Glutamatergic neuron (in vitro differentiated cells): ENCODE measurements at regions not wholly inside any gene's neighbourhood (a gene's known extent, or its start where the extent isn't known, plus 50 kb on each side); places are given as distances from the start of the nearest gene placed in this dataset.

ENCODE experiments used
- DNase-seq: peaks from one replicate; pipeline ENCODE4 v3.0.0; 2022
- H3K27ac Mint-ChIP-seq: one replicate; pipeline ENCODE4 v1.8.0; 2020; ENCODE audit warnings: mild to moderate bottlenecking, mixed read lengths, inconsistent platforms; ENCODE audit not compliant: unreplicated experiment
- H3K27me3 Mint-ChIP-seq: one replicate; pipeline ENCODE4 v1.8.0; 2020; ENCODE audit warnings: mild to moderate bottlenecking, moderate library complexity, mixed read lengths, inconsistent platforms; ENCODE audit not compliant: unreplicated experiment
- H3K36me3 Mint-ChIP-seq: one replicate; pipeline ENCODE4 v1.8.0; 2020; ENCODE audit warnings: mild to moderate bottlenecking, mixed read lengths, inconsistent platforms; ENCODE audit not compliant: unreplicated experiment
- H3K4me1 Mint-ChIP-seq: one replicate; pipeline ENCODE4 v1.8.0; 2020; ENCODE audit warnings: mild to moderate bottlenecking, low read depth, mixed read lengths, inconsistent platforms; ENCODE audit not compliant: unreplicated experiment
- H3K4me3 Mint-ChIP-seq: one replicate; pipeline ENCODE4 v1.8.0; 2020; ENCODE audit warnings: mild to moderate bottlenecking, mixed read lengths, inconsistent platforms; ENCODE audit not compliant: unreplicated experiment
- H3K9me3 Mint-ChIP-seq: one replicate; pipeline ENCODE4 v1.8.0; 2020; ENCODE audit warnings: mild to moderate bottlenecking, moderate library complexity, mixed read lengths, inconsistent platforms; ENCODE audit not compliant: unreplicated experiment
- TF ChIP-seq, protein P1 (sequence below): fragments of 200-600 bp; sonication (generic); IDR thresholded peaks from one replicate; pipeline ENCODE4 v1.5.0; 2021; ENCODE audit not compliant: partially characterized antibody, unreplicated experiment

DNA sequence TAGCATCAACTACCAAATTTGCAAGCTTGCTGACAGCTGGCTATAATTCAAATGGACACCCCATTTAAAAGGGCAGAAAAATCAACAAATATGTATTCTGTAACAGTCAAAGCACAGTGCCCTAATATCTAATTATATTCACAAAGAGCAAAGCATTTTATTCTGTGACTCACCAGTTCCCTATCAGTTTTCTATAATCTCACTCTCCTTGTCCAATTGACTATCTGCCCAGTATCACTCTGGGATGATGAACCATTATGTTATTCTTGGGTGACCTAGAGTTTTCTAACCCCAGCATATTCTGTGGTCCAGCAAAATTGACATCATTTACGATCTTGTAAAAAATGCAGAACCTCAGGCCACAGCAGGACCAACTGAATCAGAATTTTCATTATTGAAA is 82.0 kb upstream of the FREM3 start:
- H3K36me3 Mint-ChIP-seq = peaks cover 9% of the 10 kb centered on the region
- no peak for DNase-seq
- no peaks in the 10 kb centered on the region for H3K27me3 Mint-ChIP-seq
- no peak overlapping the region for H3K27ac Mint-ChIP-seq
- TF ChIP-seq, protein P1, sequence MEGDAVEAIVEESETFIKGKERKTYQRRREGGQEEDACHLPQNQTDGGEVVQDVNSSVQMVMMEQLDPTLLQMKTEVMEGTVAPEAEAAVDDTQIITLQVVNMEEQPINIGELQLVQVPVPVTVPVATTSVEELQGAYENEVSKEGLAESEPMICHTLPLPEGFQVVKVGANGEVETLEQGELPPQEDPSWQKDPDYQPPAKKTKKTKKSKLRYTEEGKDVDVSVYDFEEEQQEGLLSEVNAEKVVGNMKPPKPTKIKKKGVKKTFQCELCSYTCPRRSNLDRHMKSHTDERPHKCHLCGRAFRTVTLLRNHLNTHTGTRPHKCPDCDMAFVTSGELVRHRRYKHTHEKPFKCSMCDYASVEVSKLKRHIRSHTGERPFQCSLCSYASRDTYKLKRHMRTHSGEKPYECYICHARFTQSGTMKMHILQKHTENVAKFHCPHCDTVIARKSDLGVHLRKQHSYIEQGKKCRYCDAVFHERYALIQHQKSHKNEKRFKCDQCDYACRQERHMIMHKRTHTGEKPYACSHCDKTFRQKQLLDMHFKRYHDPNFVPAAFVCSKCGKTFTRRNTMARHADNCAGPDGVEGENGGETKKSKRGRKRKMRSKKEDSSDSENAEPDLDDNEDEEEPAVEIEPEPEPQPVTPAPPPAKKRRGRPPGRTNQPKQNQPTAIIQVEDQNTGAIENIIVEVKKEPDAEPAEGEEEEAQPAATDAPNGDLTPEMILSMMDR = no peak
- no peaks in the 10 kb centered on the region for H3K9me3 Mint-ChIP-seq
- H3K4me1 Mint-ChIP-seq = no peaks in the 10 kb centered on the region
- no peak overlapping the region for H3K4me3 Mint-ChIP-seq

DNA sequence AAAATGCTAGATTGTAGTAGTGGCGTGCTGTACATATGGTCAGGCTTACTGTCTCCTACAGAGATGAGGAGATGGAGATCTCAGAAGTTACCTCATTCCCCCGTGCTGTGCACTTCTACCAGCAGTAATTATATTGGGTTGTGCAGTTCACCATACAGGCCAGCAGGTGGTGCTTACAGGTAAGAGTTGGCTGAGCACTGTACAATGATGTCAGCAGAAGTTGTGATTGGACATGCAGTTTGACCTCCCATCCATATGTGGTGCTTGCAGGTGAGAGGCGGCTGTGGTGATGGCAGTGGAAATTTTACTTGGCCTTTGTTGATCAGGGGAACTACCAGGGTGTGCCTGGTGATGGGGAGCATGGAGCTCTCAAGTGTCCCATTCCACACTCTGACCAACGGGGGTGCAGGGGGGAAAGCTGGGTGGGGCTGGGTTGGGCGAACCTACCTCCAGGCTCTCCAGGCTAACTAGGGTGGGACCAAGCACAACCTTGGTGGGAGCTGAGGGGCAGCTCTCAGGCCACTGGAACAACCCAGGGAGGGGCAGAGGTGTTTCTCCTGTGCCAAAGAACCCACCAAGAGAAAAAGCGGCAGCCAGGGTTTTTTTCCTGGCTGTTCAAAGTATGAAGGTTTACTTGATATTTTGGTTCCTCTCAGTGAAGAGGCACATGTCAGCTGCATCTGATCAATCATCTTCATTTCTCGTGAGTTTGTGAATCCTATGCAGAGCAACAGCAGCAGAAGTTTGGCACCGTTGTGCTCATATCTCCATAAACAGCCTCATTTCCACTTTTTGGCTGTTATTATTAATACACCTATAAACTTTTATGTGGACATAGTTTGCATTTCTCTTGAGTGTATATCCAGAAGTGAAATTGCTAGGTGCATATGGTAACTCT is 73.8 kb upstream of the FREM3 start:
- no peaks in the 10 kb centered on the region for H3K9me3 Mint-ChIP-seq
- H3K4me3 Mint-ChIP-seq = no peak overlapping the region
- no peaks in the 10 kb centered on the region for H3K27me3 Mint-ChIP-seq
- no peaks in the 10 kb centered on the region for H3K36me3 Mint-ChIP-seq
- H3K27ac Mint-ChIP-seq = no peak overlapping the region
- H3K4me1 Mint-ChIP-seq = no peaks in the 10 kb centered on the region
- TF ChIP-seq, protein P1 = peak; percentile 88
- peak; percentile 54 for DNase-seq

DNA sequence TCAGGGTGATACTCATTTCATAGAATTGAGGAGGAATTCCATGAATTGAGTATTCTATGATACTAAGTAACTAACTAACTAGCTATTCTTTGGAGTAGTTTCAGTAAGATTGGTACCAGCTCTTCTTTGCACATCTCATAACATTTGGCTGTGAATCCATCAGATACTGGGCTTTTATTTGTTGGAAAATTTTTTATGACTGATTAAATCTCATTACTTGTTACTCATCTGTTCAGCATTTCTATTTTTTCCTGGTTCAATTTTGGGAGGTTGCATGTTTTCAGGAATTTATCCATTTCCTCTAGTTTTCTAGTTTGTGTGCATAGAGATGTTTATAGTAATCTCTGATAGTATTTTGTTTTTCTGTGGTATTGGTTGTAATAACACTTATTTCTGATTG is 70.8 kb upstream of the FREM3 start:
- Mint-ChIP-seq H3K4me1 (no peaks in the 10 kb centered on the region), H3K36me3 (no peaks in the 10 kb centered on the region), H3K27me3 (no peaks in the 10 kb centered on the region), H3K27ac (no peak overlapping the region), H3K4me3 (no peak overlapping the region), H3K9me3 (no peaks in the 10 kb centered on the region)
- no peak for DNase-seq
- TF ChIP-seq, protein P1 = no peak

DNA sequence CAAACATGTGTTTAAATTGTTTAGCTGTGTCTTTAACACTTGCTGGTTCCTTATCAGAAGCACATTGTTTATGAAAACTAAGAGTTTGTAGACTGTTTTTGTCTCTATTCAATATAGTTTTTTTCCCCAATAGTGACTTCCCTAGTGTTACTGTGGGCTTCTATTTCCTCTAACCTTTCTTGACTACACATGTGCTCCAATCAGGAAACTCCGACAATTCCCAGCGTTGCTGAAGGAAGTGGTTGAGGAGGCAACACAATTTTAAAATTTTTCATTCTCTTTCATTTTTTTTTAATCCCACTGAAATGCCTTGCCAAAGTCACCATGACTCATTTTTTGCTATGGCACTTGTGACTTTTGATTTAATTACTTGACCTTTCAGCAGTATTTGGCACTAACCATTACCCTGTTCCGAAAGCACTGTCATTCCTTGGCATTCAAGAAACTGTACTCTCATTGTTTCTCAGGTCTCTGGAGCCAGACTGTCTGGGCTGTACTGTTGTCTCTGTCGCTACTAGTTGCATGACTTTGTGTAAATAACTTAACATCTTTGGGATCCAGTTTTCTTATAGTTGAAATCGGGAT is 67.6 kb upstream of the FREM3 start:
- H3K36me3 Mint-ChIP-seq = no peaks in the 10 kb centered on the region
- TF ChIP-seq, protein P1 = no peak
- H3K27me3 Mint-ChIP-seq = no peaks in the 10 kb centered on the region
- no peak overlapping the region for H3K27ac Mint-ChIP-seq
- no peaks in the 10 kb centered on the region for H3K9me3 Mint-ChIP-seq
- H3K4me1 Mint-ChIP-seq = no peaks in the 10 kb centered on the region
- no peak for DNase-seq
- H3K4me3 Mint-ChIP-seq = no peak overlapping the region

DNA sequence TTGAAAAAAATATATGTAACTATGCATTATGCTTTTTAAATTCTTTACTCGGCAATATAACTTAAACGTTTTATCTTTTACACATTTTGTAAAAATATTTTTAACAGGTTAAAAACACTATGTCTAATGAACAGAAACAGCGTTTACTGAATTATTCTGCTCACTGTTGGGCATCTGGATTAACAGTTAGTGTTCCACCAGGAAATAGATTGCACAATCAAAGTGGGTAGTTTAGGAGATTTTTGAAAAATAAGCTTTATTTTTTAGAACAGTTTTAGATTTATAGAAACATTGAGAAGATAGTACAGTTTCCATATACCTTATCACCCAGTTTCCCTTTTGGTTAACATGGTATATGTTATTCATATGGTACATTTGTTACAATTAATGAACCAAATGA is 63.1 kb upstream of the FREM3 start:
- H3K36me3 Mint-ChIP-seq = no peaks in the 10 kb centered on the region
- no peaks in the 10 kb centered on the region for H3K9me3 Mint-ChIP-seq
- no peaks in the 10 kb centered on the region for H3K4me1 Mint-ChIP-seq
- TF ChIP-seq, protein P1 = no peak
- H3K27me3 Mint-ChIP-seq = no peaks in the 10 kb centered on the region
- no peak for DNase-seq
- no peak overlapping the region for H3K4me3 Mint-ChIP-seq
- no peak overlapping the region for H3K27ac Mint-ChIP-seq
